BJ (cell line): ENCODE measurements at regions not wholly inside any gene's neighbourhood (a gene's known extent, or its start where the extent isn't known, plus 50 kb on each side); places are given as distances from the start of the nearest gene placed in this dataset.

Source experiments
- CTCF ChIA-PET: fragments of 350-600 bp; formaldehyde crosslinking; extraction: SDS; loops from one replicate; lab custom pipeline; 2021; ENCODE audit warnings: antibody characterized with exemption, inconsistent platforms; lab: Yijun Ruan, JAX
- POLR2A ChIA-PET: fragments of 300-600 bp; sonication (Branson Sonifier 250); formaldehyde crosslinking; extraction: SDS; loops from one replicate; lab custom pipeline; 2021; ENCODE audit warnings: antibody characterized with exemption; lab: Charles Lee
- DNase-seq: peaks from one replicate; pipeline ENCODE4 v3.0.0-alpha.2; 2011; ENCODE audit warnings: low read depth
- H3K27me3 ChIP-seq: 2 replicates; pipeline ENCODE4 v1.6.0; 2011; ENCODE audit warnings: low read length; ENCODE audit not compliant: control insufficient read depth, insufficient read depth
- H3K36me3 ChIP-seq: 2 replicates; pipeline ENCODE4 v1.5.1; 2011; ENCODE audit warnings: low read length; ENCODE audit not compliant: control insufficient read depth, insufficient read depth
- H3K4me3 ChIP-seq: 2 replicates; pipeline ENCODE4 v1.5.1; 2011; ENCODE audit warnings: low read depth, mild to moderate bottlenecking, control low read depth, low read length
- CTCF ChIP-seq: IDR thresholded peaks from 2 replicates; pipeline ENCODE4 v1.5.1; 2011; ENCODE audit warnings: low read depth, mild to moderate bottlenecking, control low read depth, inconsistent platforms, low read length, moderate library complexity; ENCODE audit not compliant: insufficient read depth

GRCh38 chr10:10917031-10917430, 100.6 kb upstream of the CELF2 start:
- H3K4me3 ChIP-seq: no peak overlapping the region
- ChIA-PET POLR2A (no interaction called here), CTCF (no interaction called here)
- no peaks in the 10 kb centered on the region; the same call in 1 of the 2 replicates for H3K27me3 ChIP-seq
- H3K36me3 ChIP-seq: no peaks in the 10 kb centered on the region
- no peak for DNase-seq
- TF ChIP-seq CTCF: no peak

GRCh38 chr10:10919976-10920375, 97.7 kb upstream of the CELF2 start:
- Histone ChIP-seq H3K36me3 (no peaks in the 10 kb centered on the region), H3K27me3 (no peaks in the 10 kb centered on the region; the same call in 1 of the 2 replicates), H3K4me3 (no peak overlapping the region)
- DNase-seq: no peak
- POLR2A ChIA-PET: no interaction called here
- CTCF ChIA-PET: no interaction called here
- TF ChIP-seq CTCF: no peak

- Histone ChIP-seq H3K36me3 (no peaks in the 10 kb centered on the region), H3K4me3 (no peak overlapping the region), H3K27me3 (no peaks in the 10 kb centered on the region; the same call in 1 of the 2 replicates)
- DNase-seq: no peak
- CTCF ChIA-PET: interaction anchor here (0.7 kb wide), 1 partner anchor 91 kb away, joined by 3 read pairs; no protein-coding TSS in a partner anchor
- no peak for TF ChIP-seq CTCF
- POLR2A ChIA-PET: no interaction called here
These were observed 95.7 kb upstream of the CELF2 start for GRCh38 chr10:10921826-10922461.

GRCh38 chr10:10923029-10923651, 94.5 kb upstream of the CELF2 start:
- ChIA-PET POLR2A (no interaction called here), CTCF (no interaction called here)
- Histone ChIP-seq H3K4me3 (no peak overlapping the region), H3K36me3 (no peaks in the 10 kb centered on the region), H3K27me3 (no peaks in the 10 kb centered on the region; the same call in 1 of the 2 replicates)
- no peak for DNase-seq
- no peak for TF ChIP-seq CTCF

GRCh38 chr10:10925667-10926066, 92.0 kb upstream of the CELF2 start:
- no peak for TF ChIP-seq CTCF
- POLR2A ChIA-PET: no interaction called here
- Histone ChIP-seq H3K4me3 (no peak overlapping the region), H3K27me3 (no peaks in the 10 kb centered on the region), H3K36me3 (no peaks in the 10 kb centered on the region)
- CTCF ChIA-PET: no interaction called here
- DNase-seq: no peak
